GM12878 (cell line): ENCODE measurements at regions not wholly inside any gene's neighbourhood (a gene's known extent, or its start where the extent isn't known, plus 50 kb on each side); places are given as distances from the start of the nearest gene placed in this dataset.

ENCODE experiments used
- ATAC-seq: fragments of 200-7000 bp; cut with Tn5 transposase; 3 replicates; pipeline ENCODE4 v1.9.1; 2020; ENCODE audit warnings: mild to moderate bottlenecking, moderate library complexity
- BruUV-seq: library from RNA; stranded (reverse); fragments of 400-500 nt; replicated peaks from 2 replicates; lab custom pipeline; 2021; lab: Mats Ljungman, UMichigan
- CTCF ChIA-PET: fragments of 300-600 bp; sonication (Branson Sonifier 250); formaldehyde crosslinking; extraction: SDS; loops from one replicate; lab custom pipeline; 2021; ENCODE audit warnings: inconsistent platforms; lab: Yijun Ruan, JAX
- POLR2A ChIA-PET: fragments of 350-600 bp; formaldehyde crosslinking; extraction: SDS; loops from one replicate; lab custom pipeline; 2021; ENCODE audit warnings: inconsistent platforms; lab: Charles Lee
- RAD21 ChIA-PET: fragments of 300-600 bp; sonication (Branson Sonifier 250); formaldehyde crosslinking; loops from one replicate; lab custom pipeline; 2023; ENCODE audit warnings: antibody characterized with exemption; ENCODE audit not compliant: unreplicated experiment; lab: Charles Lee
- SMC1A ChIA-PET: fragments of 300-600 bp; sonication (Branson Sonifier 250); formaldehyde crosslinking; loops from one replicate; lab custom pipeline; 2023; ENCODE audit not compliant: unreplicated experiment, uncharacterized antibody; lab: Charles Lee
- DNase-seq: peaks from one replicate; pipeline ENCODE4 v3.0.0-alpha.2; 2011; ENCODE audit warnings: low read depth, low spot score
- FAIRE-seq: peaks from 3 replicates; lab custom pipeline; 2011; peaks lifted over from hg19 to GRCh38; lab: Jason Lieb, UNC
- H2AFZ ChIP-seq: 2 replicates; pipeline ENCODE4 v1.6.0; 2011; ENCODE audit warnings: low read depth, low read length, control low read depth; ENCODE audit not compliant: control insufficient read depth
- H3K27ac ChIP-seq: 2 replicates; pipeline ENCODE4 v1.5.1; 2011; ENCODE audit warnings: control low read depth; ENCODE audit not compliant: control insufficient read depth, insufficient read depth
- H3K27me3 ChIP-seq, 2 experiments: replicated peaks in 1 of 2; 2 replicates each; pipeline versions ENCODE4 v1.6.0 to v1.6.1; 2011; ENCODE audit warnings: low read length in 1 of 2; ENCODE audit not compliant: control insufficient read depth in 2 of 2, insufficient read depth in 2 of 2
- H3K36me3 ChIP-seq, 2 experiments: 2 replicates each; pipeline ENCODE4 v1.5.1; 2011; ENCODE audit warnings: low read length in 1 of 2; ENCODE audit not compliant: control insufficient read depth in 2 of 2, insufficient read depth in 2 of 2
- H3K4me1 ChIP-seq: 2 replicates; pipeline ENCODE4 v1.6.1; 2011; ENCODE audit warnings: mild to moderate bottlenecking, low read length, moderate library complexity, mixed read lengths; ENCODE audit not compliant: control insufficient read depth, insufficient read depth
- H3K4me2 ChIP-seq: 2 replicates; pipeline ENCODE4 v1.6.0; 2011; ENCODE audit warnings: control low read depth; ENCODE audit not compliant: control insufficient read depth, insufficient read depth
- H3K4me3 ChIP-seq: fragments of 200-600 bp; sonication (generic); 2 replicates; pipeline ENCODE4 v1.5.1; 2016
- H3K79me2 ChIP-seq: 2 replicates; pipeline ENCODE4 v1.6.0; 2011; ENCODE audit warnings: low read length; ENCODE audit not compliant: control insufficient read depth, insufficient read depth
- H3K9ac ChIP-seq: 2 replicates; pipeline ENCODE4 v1.8.0; 2011; ENCODE audit warnings: low read length, control low read depth, mixed read lengths; ENCODE audit not compliant: control insufficient read depth, insufficient read depth
- H3K9me3 ChIP-seq: replicated peaks from 3 replicates; pipeline ENCODE4 v1.5.1; 2011; ENCODE audit warnings: mild to moderate bottlenecking, low read length; ENCODE audit not compliant: control insufficient read depth, insufficient read depth
- H4K20me1 ChIP-seq: 2 replicates; pipeline ENCODE4 v1.6.0; 2011; ENCODE audit not compliant: control insufficient read depth, insufficient read depth
- BCL3 ChIP-seq: IDR thresholded peaks from 2 replicates; pipeline ENCODE4 v1.6.1; 2011; ENCODE audit warnings: borderline replicate concordance, low read depth, mild to moderate bottlenecking, moderate library complexity, low read length; ENCODE audit not compliant: insufficient read depth, poor library complexity, severe bottlenecking
- CTCF ChIP-seq, 3 experiments: IDR thresholded peaks in 2 of 3; conservative IDR thresholded peaks in 1 of 3; 2 replicates each; pipeline ENCODE4 v1.5.1; 2011; ENCODE audit warnings: low read depth in 3 of 3, low read length in 3 of 3, mild to moderate bottlenecking in 3 of 3, control low read depth in 2 of 3, moderate library complexity in 2 of 3, inconsistent platforms in 1 of 3, mixed read lengths in 1 of 3; ENCODE audit not compliant: control insufficient read depth in 2 of 3, insufficient read depth in 1 of 3; ENCODE audit errors: extremely low read depth in 1 of 3
- E2F8 ChIP-seq: fragments of 450-650 bp; IDR thresholded peaks from 2 replicates; pipeline ENCODE4 v1.6.1; 2018; ENCODE audit warnings: mild to moderate bottlenecking, low read depth, moderate library complexity; ENCODE audit not compliant: partially characterized antibody
- GABPA ChIP-seq: IDR thresholded peaks from 2 replicates; pipeline ENCODE4 v1.6.1; 2014; ENCODE audit warnings: antibody characterized with exemption, low read depth, mild to moderate bottlenecking, inconsistent platforms
- GATAD2B ChIP-seq: fragments of 450-650 bp; conservative IDR thresholded peaks from 2 replicates; pipeline ENCODE4 v1.6.1; 2017; ENCODE audit warnings: low read depth, mild to moderate bottlenecking, moderate library complexity
- MAX ChIP-seq: IDR thresholded peaks from 2 replicates; pipeline ENCODE4 v1.6.1; 2012; ENCODE audit warnings: low read depth, low read length, improper control_type of control experiment
- NFYA ChIP-seq: IDR thresholded peaks from 2 replicates; pipeline ENCODE4 v1.6.1; 2011; ENCODE audit warnings: low read depth, mild to moderate bottlenecking, low read length, improper control_type of control experiment, borderline replicate concordance
- NFYB ChIP-seq: IDR thresholded peaks from 2 replicates; pipeline ENCODE4 v1.6.1; 2011; ENCODE audit warnings: low read depth, mild to moderate bottlenecking, low read length, improper control_type of control experiment, moderate library complexity; ENCODE audit not compliant: insufficient read depth
- PBX3 ChIP-seq: IDR thresholded peaks from 2 replicates; pipeline ENCODE4 v1.6.1; 2011; ENCODE audit warnings: mild to moderate bottlenecking, low read depth, low read length, moderate library complexity; ENCODE audit not compliant: insufficient replicate concordance
- SP1 ChIP-seq: IDR thresholded peaks from one replicate; pipeline ENCODE4 v1.6.1; 2011; ENCODE audit warnings: low read depth, low read length
- SPI1 ChIP-seq: IDR thresholded peaks from 2 replicates; pipeline ENCODE4 v1.6.1; 2011; ENCODE audit warnings: low read depth, mild to moderate bottlenecking, low read length, moderate library complexity, borderline replicate concordance; ENCODE audit not compliant: insufficient read depth
- ZBTB33 ChIP-seq: fragments of 450-650 bp; IDR thresholded peaks from 2 replicates; pipeline ENCODE4 v1.6.1; 2017; ENCODE audit warnings: mild to moderate bottlenecking
- WGBS: methylation state at CpG from one replicate; pipeline ENCODE4 v1.1.6; 2016; ENCODE audit warnings: low lambda C conversion rate; ENCODE audit not compliant: insufficient replicate concordance, insufficient coverage; ENCODE audit errors: missing lambda C conversion rate; 5-methylcytosine and 5-hydroxymethylcytosine counted together
- in situ Hi-C: fragments of 300-500 bp; cut with MboI; formaldehyde crosslinking; loops from 9 replicates; pipeline ENCODE4 v1.14.3; 2018; ENCODE audit warnings: mixed read lengths
- intact Hi-C: fragments of 100-400 bp; cut with micrococcal nuclease; formaldehyde crosslinking; loops from one replicate; pipeline ENCODE4 v1.14.2; 2022; ENCODE audit not compliant: unreplicated experiment

- Histone ChIP-seq H3K4me1 (no peaks in the 10 kb centered on the region), H3K9ac (no peak overlapping the region), H3K27ac (no peak overlapping the region), H3K4me2 (no peak overlapping the region), H3K27me3 (no peaks in the 10 kb centered on the region), H3K9me3 (no peaks in the 10 kb centered on the region; the same call in 2 of the 3 replicates), H3K79me2 (no peaks in the 10 kb centered on the region), H4K20me1 (no peaks in the 10 kb centered on the region), H2AFZ (no peak overlapping the region), H3K4me3 (no peak overlapping the region), H3K36me3 (no peaks in the 10 kb centered on the region)
- SMC1A ChIA-PET, result no interaction called here
- in situ Hi-C loops, result no loop called here
- CTCF ChIA-PET, result no interaction called here
- POLR2A ChIA-PET, result no interaction called here
- no TSS peak for BruUV-seq
- WGBS, result 52% methylated on average over 3 of the region's 4 CpGs
- RAD21 ChIA-PET, result no interaction called here
- intact Hi-C loops, result no loop called here
- DNase-seq (no peak), FAIRE-seq (no peak), ATAC-seq (no peak)
- TF ChIP-seq PBX3, result peak; percentile 34
- TF ChIP-seq GATAD2B, result no peak
- TF ChIP-seq GABPA, result no peak
- peak; percentile 6 for TF ChIP-seq BCL3
- TF ChIP-seq SP1, result no peak
- no peak for TF ChIP-seq E2F8
- no peak for TF ChIP-seq CTCF (IDR thresholded peaks at IDR 0.05 in 2 of 3, conservative IDR thresholded peaks at IDR 0.05 in 1 of 3; ENCODE audit: control insufficient read depth in 2 of 3, extremely low read depth in 1 of 3, insufficient read depth in 1 of 3, low read depth in 3 of 3, low read length in 3 of 3)
- TF ChIP-seq SPI1, result no peak
- no peak for TF ChIP-seq ZBTB33
- no peak for TF ChIP-seq NFYB
- TF ChIP-seq MAX, result no peak
- no peak for TF ChIP-seq NFYA
Measured at GRCh38 chr16:48930951-48931553, 321.1 kb upstream of the N4BP1 start.
